SJCRH30 (cell line): ENCODE measurements at regions not wholly inside any gene's neighbourhood (a gene's known extent, or its start where the extent isn't known, plus 50 kb on each side); places are given as distances from the start of the nearest gene placed in this dataset.
"Not testable (repeated sequence)": the region's sequence is repeated elsewhere in the genome, so short reads cannot be mapped to it uniquely, and the experiment has no call there.

Source experiments
- DNase-seq, 2 experiments: peaks; one replicate each; pipeline ENCODE4 v3.0.0-alpha.2; 2015 to 2020
- H3K27ac ChIP-seq: fragments of 250-450 bp; sonication (Bioruptor Pico); 2 replicates; pipeline ENCODE4 v1.5.1; 2020; ENCODE audit warnings: mild to moderate bottlenecking, moderate library complexity
- H3K27me3 ChIP-seq: fragments of 250-450 bp; sonication (Bioruptor Pico); 2 replicates; pipeline ENCODE4 v1.5.1; 2020; ENCODE audit warnings: mild to moderate bottlenecking, moderate library complexity
- H3K36me3 ChIP-seq: fragments of 250-450 bp; sonication (Bioruptor Pico); 2 replicates; pipeline ENCODE4 v1.5.1; 2020; ENCODE audit warnings: mild to moderate bottlenecking, moderate library complexity
- H3K4me1 ChIP-seq: fragments of 250-450 bp; sonication (Bioruptor Pico); 2 replicates; pipeline ENCODE4 v1.5.1; 2020; ENCODE audit warnings: mild to moderate bottlenecking, moderate library complexity
- H3K4me3 ChIP-seq: fragments of 250-450 bp; sonication (Bioruptor Pico); 2 replicates; pipeline ENCODE4 v1.5.1; 2020; ENCODE audit warnings: mild to moderate bottlenecking, moderate library complexity
- H3K9me3 ChIP-seq: fragments of 250-450 bp; sonication (Bioruptor Pico); replicated peaks from 2 replicates; pipeline ENCODE4 v1.5.1; 2020; ENCODE audit warnings: mild to moderate bottlenecking, moderate library complexity

- DNase-seq, result no peak
- no peaks in the 10 kb centered on the region for H3K9me3 ChIP-seq
- no peaks in the 10 kb centered on the region for H3K4me1 ChIP-seq
- no peaks in the 10 kb centered on the region for H3K36me3 ChIP-seq
- no peak overlapping the region for H3K4me3 ChIP-seq
- H3K27me3 ChIP-seq, result no peaks in the 10 kb centered on the region
- H3K27ac ChIP-seq, result no peak overlapping the region
These were observed 148.3 kb upstream of the ANXA10 start for GRCh38 chr4:167943872-167944505.

- H3K9me3 ChIP-seq, result no peaks in the 10 kb centered on the region
- H3K4me1 ChIP-seq, result no peaks in the 10 kb centered on the region
- no peak overlapping the region for H3K4me3 ChIP-seq
- H3K36me3 ChIP-seq, result no peaks in the 10 kb centered on the region
- no peak for DNase-seq
- no peaks in the 10 kb centered on the region for H3K27me3 ChIP-seq
- H3K27ac ChIP-seq, result no peak overlapping the region
These were observed 147.6 kb upstream of the ANXA10 start for GRCh38 chr4:167944721-167945120.

- Histone ChIP-seq H3K27ac (no peak overlapping the region), H3K27me3 (no peaks in the 10 kb centered on the region), H3K9me3 (0 out of 2 replicates have a peak, but pooled peaks cover 4% of the 10 kb centered on the region), H3K36me3 (no peaks in the 10 kb centered on the region), H3K4me1 (0 out of 2 replicates have a peak, but pooled peaks cover 3% of the 10 kb centered on the region), H3K4me3 (no peak overlapping the region)
- DNase-seq, result no peak
These were observed 137.3 kb upstream of the ANXA10 start for GRCh38 chr4:167955006-167955405.

GRCh38 chr4:167956676-167957075, 135.7 kb upstream of the ANXA10 start:
- Histone ChIP-seq H3K4me1 (0 out of 2 replicates have a peak, but pooled peaks cover 3% of the 10 kb centered on the region), H3K27me3 (no peaks in the 10 kb centered on the region), H3K36me3 (no peaks in the 10 kb centered on the region), H3K9me3 (0 out of 2 replicates have a peak, but pooled peaks cover 4% of the 10 kb centered on the region), H3K4me3 (no peak overlapping the region), H3K27ac (no peak overlapping the region)
- no peak for DNase-seq

GRCh38 chr4:167964766-167965373, 127.5 kb upstream of the ANXA10 start:
- no peak for DNase-seq
- no peak overlapping the region for H3K27ac ChIP-seq
- H3K36me3 ChIP-seq, result no peaks in the 10 kb centered on the region
- no peak overlapping the region for H3K4me3 ChIP-seq
- peaks cover 5% of the 10 kb centered on the region for H3K4me1 ChIP-seq
- H3K27me3 ChIP-seq, result no peaks in the 10 kb centered on the region
- no peaks in the 10 kb centered on the region for H3K9me3 ChIP-seq

- no peaks in the 10 kb centered on the region for H3K36me3 ChIP-seq
- no peak overlapping the region for H3K4me3 ChIP-seq
- no peaks in the 10 kb centered on the region for H3K9me3 ChIP-seq
- H3K27me3 ChIP-seq, result no peaks in the 10 kb centered on the region
- H3K27ac ChIP-seq, result 0 out of 2 replicates have a peak overlapping the region, but pooled peaks have one; percentile 10
- peaks cover 5% of the 10 kb centered on the region for H3K4me1 ChIP-seq
- peak in 1 of 2 experiments; percentile 48 for DNase-seq
These were observed 126.2 kb upstream of the ANXA10 start for GRCh38 chr4:167966143-167966542.

- Histone ChIP-seq H3K9me3 (0 out of 2 replicates have a peak, but pooled peaks cover 3% of the 10 kb centered on the region), H3K27ac (no peak overlapping the region), H3K4me3 (no peak overlapping the region), H3K27me3 (no peaks in the 10 kb centered on the region), H3K4me1 (no peaks in the 10 kb centered on the region), H3K36me3 (no peaks in the 10 kb centered on the region)
- no peak for DNase-seq
These were observed 118.8 kb upstream of the ANXA10 start for GRCh38 chr4:167973513-167973912.

- Histone ChIP-seq H3K4me3 (no peak overlapping the region), H3K27me3 (no peaks in the 10 kb centered on the region), H3K27ac (no peak overlapping the region), H3K36me3 (no peaks in the 10 kb centered on the region), H3K9me3 (no peaks in the 10 kb centered on the region), H3K4me1 (no peaks in the 10 kb centered on the region)
- no peak for DNase-seq
These were observed 106.8 kb upstream of the ANXA10 start for GRCh38 chr4:167985565-167985964.

- no peaks in the 10 kb centered on the region for H3K36me3 ChIP-seq
- H3K27ac ChIP-seq, result no peak overlapping the region
- H3K9me3 ChIP-seq, result no peaks in the 10 kb centered on the region
- no peaks in the 10 kb centered on the region for H3K27me3 ChIP-seq
- no peak for DNase-seq
- H3K4me1 ChIP-seq, result no peaks in the 10 kb centered on the region
- no peak overlapping the region for H3K4me3 ChIP-seq
These were observed 106.3 kb upstream of the ANXA10 start for GRCh38 chr4:167986044-167986443.

GRCh38 chr4:167987285-167987684, 105.1 kb upstream of the ANXA10 start:
- H3K4me3 ChIP-seq, result no peak overlapping the region
- H3K9me3 ChIP-seq, result no peaks in the 10 kb centered on the region
- no peak overlapping the region for H3K27ac ChIP-seq
- H3K4me1 ChIP-seq, result no peaks in the 10 kb centered on the region
- no peaks in the 10 kb centered on the region for H3K36me3 ChIP-seq
- DNase-seq, result no peak
- no peaks in the 10 kb centered on the region for H3K27me3 ChIP-seq

- H3K36me3 ChIP-seq, result no peaks in the 10 kb centered on the region
- no peaks in the 10 kb centered on the region for H3K9me3 ChIP-seq
- no peaks in the 10 kb centered on the region for H3K4me1 ChIP-seq
- H3K27ac ChIP-seq, result no peak overlapping the region
- no peaks in the 10 kb centered on the region for H3K27me3 ChIP-seq
- H3K4me3 ChIP-seq, result no peak overlapping the region
- no peak for DNase-seq
These were observed 102.5 kb upstream of the ANXA10 start for GRCh38 chr4:167989815-167990214.

- DNase-seq, H3K27ac ChIP-seq, H3K4me1 ChIP-seq, H3K4me3 ChIP-seq, H3K36me3 ChIP-seq, H3K9me3 ChIP-seq, H3K27me3 ChIP-seq: not testable (repeated sequence)
These were observed 84.2 kb upstream of the ANXA10 start for GRCh38 chr4:168008112-168008511.

- H3K27me3 ChIP-seq, result no peaks in the 10 kb centered on the region
- H3K36me3 ChIP-seq, result no peaks in the 10 kb centered on the region
- H3K9me3 ChIP-seq, result no peaks in the 10 kb centered on the region; the same call in 1 of the 2 replicates
- H3K27ac ChIP-seq, result no peak overlapping the region
- no peaks in the 10 kb centered on the region for H3K4me1 ChIP-seq
- no peak overlapping the region for H3K4me3 ChIP-seq
- no peak for DNase-seq
These were observed 73.2 kb upstream of the ANXA10 start for GRCh38 chr4:168019019-168019651.

- H3K9me3 ChIP-seq, result no peaks in the 10 kb centered on the region; the same call in 1 of the 2 replicates
- DNase-seq, result no peak
- no peaks in the 10 kb centered on the region for H3K36me3 ChIP-seq
- H3K27me3 ChIP-seq, result no peaks in the 10 kb centered on the region
- no peak overlapping the region for H3K27ac ChIP-seq
- H3K4me1 ChIP-seq, result no peaks in the 10 kb centered on the region
- H3K4me3 ChIP-seq, result no peak overlapping the region
These were observed 72.4 kb upstream of the ANXA10 start for GRCh38 chr4:168019921-168020320.

- H3K36me3 ChIP-seq, result no peaks in the 10 kb centered on the region
- DNase-seq, result no peak
- H3K4me1 ChIP-seq, result no peaks in the 10 kb centered on the region
- H3K9me3 ChIP-seq, result no peaks in the 10 kb centered on the region; the same call in 1 of the 2 replicates
- H3K4me3 ChIP-seq, result no peak overlapping the region
- no peaks in the 10 kb centered on the region for H3K27me3 ChIP-seq
- no peak overlapping the region for H3K27ac ChIP-seq
These were observed 70.7 kb upstream of the ANXA10 start for GRCh38 chr4:168021666-168022065.
